ENCODE measurements at regions not wholly inside any gene's neighbourhood (a gene's known extent, or its start where the extent isn't known, plus 50 kb on each side); places are given as distances from the start of the nearest gene placed in this dataset.

GRCh38 chr5:103474677-103475076 is 87.9 kb downstream of the NUDT12 start:
- TF ChIP-seq RAD21 (conservative IDR thresholded peaks at IDR 0.05) (peak; percentile 22), EP300 (conservative IDR thresholded peaks at IDR 0.05; ENCODE audit: poor library complexity, severe bottlenecking) (no peak), CTCF (IDR thresholded peaks at IDR 0.05; ENCODE audit: poor library complexity, severe bottlenecking) (no peak), MXI1 (conservative IDR thresholded peaks at IDR 0.05; ENCODE audit: poor library complexity, severe bottlenecking) (no peak), EZH2 (IDR thresholded peaks at IDR 0.05; ENCODE audit: borderline replicate concordance, insufficient read depth, low read length, poor library complexity, severe bottlenecking) (no peak)
